ENCODE measurements at regions not wholly inside any gene's neighbourhood (a gene's known extent, or its start where the extent isn't known, plus 50 kb on each side); places are given as distances from the start of the nearest gene placed in this dataset.
"Not testable (repeated sequence)": the region's sequence is repeated elsewhere in the genome, so short reads cannot be mapped to it uniquely, and the experiment has no call there.

DNA sequence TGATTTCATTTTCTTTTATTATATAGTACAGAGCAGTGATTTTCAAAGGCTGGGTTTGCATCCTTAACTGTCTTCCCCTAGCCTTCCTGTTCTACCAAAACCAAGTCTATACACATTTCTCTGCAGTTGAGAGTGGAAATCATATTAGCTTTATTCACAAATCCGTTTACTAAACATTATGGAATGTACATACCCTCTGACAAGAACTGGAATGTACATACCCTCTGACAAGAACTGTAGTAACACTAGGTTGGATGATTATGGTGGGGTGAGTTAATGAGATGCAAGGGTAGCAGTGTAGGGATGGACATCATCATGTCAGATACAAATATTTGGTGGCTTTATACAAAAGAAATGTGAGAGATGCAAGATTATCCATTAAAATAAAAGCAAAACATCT is 154.8 kb downstream of the CYB561 start:
- no peak overlapping the region for H3K4me3 ChIP-seq (ENCODE audit: low read depth, low read length)
- TF ChIP-seq, protein P1, sequence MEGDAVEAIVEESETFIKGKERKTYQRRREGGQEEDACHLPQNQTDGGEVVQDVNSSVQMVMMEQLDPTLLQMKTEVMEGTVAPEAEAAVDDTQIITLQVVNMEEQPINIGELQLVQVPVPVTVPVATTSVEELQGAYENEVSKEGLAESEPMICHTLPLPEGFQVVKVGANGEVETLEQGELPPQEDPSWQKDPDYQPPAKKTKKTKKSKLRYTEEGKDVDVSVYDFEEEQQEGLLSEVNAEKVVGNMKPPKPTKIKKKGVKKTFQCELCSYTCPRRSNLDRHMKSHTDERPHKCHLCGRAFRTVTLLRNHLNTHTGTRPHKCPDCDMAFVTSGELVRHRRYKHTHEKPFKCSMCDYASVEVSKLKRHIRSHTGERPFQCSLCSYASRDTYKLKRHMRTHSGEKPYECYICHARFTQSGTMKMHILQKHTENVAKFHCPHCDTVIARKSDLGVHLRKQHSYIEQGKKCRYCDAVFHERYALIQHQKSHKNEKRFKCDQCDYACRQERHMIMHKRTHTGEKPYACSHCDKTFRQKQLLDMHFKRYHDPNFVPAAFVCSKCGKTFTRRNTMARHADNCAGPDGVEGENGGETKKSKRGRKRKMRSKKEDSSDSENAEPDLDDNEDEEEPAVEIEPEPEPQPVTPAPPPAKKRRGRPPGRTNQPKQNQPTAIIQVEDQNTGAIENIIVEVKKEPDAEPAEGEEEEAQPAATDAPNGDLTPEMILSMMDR (IDR thresholded peaks at IDR 0.05; ENCODE audit: low read depth, low read length): no peak

DNA sequence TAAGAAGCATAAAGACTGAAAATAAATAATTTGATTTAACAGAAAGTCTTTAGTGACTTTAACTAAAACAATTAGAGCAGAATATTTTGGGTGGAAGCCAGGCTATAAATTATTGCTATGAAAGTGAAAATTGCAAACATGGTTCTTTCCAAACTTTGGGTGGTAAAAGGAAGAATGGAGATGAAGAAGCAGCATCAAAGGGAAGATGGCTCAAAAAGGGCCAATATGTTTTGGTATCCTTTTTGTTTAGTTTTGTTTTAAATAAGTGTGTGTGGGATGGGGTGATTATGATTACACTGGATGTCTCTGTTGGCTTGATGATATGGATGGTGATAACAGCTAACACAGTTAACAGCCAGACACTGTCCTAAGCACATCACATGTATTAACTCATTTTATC is 153.7 kb downstream of the CYB561 start:
- H3K4me3 ChIP-seq (ENCODE audit: low read depth, low read length): no peak overlapping the region
- TF ChIP-seq, protein P1 (IDR thresholded peaks at IDR 0.05; ENCODE audit: low read depth, low read length): no peak

- no peak overlapping the region for H3K4me3 ChIP-seq (ENCODE audit: low read depth, low read length)
- TF ChIP-seq, protein P1 (IDR thresholded peaks at IDR 0.05; ENCODE audit: low read depth, low read length): no peak
Measured at GRCh38 chr17:63293323-63294075, 152.6 kb downstream of the CYB561 start.

GRCh38 chr17:63294776-63295175 is 151.3 kb downstream of the CYB561 start:
- TF ChIP-seq, protein P1 (IDR thresholded peaks at IDR 0.05; ENCODE audit: low read depth, low read length): no peak
- H3K4me3 ChIP-seq (ENCODE audit: low read depth, low read length): no peak overlapping the region

GRCh38 chr17:63295288-63295687 is 150.8 kb downstream of the CYB561 start:
- no peak overlapping the region for H3K4me3 ChIP-seq (ENCODE audit: low read depth, low read length)
- TF ChIP-seq, protein P1 (IDR thresholded peaks at IDR 0.05; ENCODE audit: low read depth, low read length): no peak

DNA sequence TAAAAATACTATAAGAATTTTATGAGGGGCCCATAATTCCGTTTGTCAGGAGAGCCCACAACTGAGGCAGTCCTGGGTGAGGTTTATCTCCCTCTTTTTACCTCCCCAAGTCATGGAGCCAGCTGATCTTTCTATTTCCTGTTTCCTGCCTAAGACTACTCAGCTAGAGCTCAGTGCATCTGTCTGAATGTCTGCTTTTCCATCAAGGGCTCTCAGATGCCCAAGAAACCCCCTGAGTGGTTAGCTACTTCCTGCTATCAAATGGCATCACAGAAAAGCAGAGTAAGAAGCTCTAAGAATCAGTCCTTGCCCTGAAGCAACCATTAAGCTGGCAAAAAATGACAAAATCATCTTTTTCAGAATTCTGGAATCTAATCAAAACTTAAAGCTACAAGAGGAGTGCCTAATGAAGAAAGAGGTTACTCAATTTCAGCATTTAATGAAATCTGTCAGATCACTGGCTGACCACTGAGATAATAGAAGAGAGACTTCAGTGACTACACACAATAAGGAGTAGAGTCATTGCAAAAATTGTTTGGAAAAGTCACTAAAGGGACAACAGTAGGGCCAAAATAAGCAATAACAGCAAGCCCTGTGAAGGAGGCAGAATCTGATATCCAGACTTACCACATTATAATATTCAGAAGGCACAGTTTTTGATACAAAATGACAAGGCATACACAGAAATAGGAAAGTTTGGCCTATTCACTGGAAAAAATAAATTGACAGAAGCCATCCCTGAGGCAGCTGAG is 150.1 kb downstream of the CYB561 start:
- H3K4me3 ChIP-seq (ENCODE audit: low read depth, low read length): no peak overlapping the region
- TF ChIP-seq, protein P1 (IDR thresholded peaks at IDR 0.05; ENCODE audit: low read depth, low read length): no peak

DNA sequence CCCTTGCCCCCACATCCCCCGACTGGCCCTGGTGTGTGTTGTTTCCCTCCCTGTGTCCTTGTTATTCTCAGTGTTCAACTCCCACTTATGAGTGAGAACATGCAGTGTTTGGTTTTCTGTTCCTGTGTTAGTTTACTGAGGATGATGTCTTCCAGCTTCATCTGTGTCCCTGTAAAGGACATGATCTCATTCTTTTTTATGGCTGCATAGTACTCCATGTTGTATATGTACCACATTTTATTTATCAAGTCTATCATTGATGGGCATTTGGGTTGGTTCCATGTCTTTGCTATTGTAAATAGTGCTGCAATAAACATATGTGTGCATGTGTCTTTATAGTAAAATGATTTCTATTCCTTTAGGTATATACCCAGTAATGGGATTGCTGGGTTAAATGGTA is 147.2 kb downstream of the CYB561 start:
- not testable (repeated sequence) for H3K4me3 ChIP-seq (ENCODE audit: low read depth, low read length)

Data from WI38 (cell line).